ENCODE measurements at regions not wholly inside any gene's neighbourhood (a gene's known extent, or its start where the extent isn't known, plus 50 kb on each side); places are given as distances from the start of the nearest gene placed in this dataset.

DNA sequence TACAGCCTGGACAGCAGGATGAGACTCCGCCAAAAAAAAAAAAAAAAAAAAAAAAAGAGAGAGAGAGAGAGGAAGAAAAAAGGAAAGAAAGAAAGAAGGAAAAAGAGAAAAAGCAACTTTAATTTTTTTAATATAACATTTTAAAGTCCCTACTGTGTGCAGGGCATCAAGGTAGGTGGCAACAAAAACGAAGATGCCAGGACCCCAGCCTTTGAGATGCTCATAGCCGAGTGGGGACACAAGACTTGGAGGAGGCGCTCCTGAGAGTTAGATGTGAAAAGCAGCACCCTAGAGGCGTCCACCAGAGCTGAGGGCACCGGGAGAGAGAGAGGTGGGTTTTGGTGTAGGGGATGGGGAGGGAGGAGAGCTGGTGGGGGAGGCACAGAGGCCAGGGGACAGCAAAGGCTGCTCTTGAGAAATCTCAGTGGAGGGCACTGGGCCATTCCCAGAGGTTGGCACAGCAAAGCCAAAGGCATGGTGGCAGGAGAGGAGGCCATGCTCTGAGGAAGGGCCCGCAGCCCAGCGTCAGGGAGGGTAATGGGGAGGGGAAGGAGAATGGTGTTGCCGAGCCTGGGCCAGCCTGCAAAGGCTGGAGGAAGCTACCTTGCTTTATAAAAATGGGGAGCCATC lies 135.6 kb downstream of the C9orf50 start:
- Histone ChIP-seq H3K4me1 (peaks cover 82% of the 10 kb centered on the region), H3K9me3 (no peaks in the 10 kb centered on the region), H3K36me3 (replicated peaks in 1 of 2; ENCODE audit: insufficient read depth in 1 of 2, low read depth in 2 of 2) (no peaks in the 10 kb centered on the region), H3K27me3 (no peaks in the 10 kb centered on the region), H3K4me3 (no peak overlapping the region), H3K27ac (peak overlapping the region in 3 of 4 donors; percentile 98 to 100 (median 99))
- TF ChIP-seq POLR2A (IDR thresholded peaks at IDR 0.05): no peak
- TF ChIP-seq, protein P1, sequence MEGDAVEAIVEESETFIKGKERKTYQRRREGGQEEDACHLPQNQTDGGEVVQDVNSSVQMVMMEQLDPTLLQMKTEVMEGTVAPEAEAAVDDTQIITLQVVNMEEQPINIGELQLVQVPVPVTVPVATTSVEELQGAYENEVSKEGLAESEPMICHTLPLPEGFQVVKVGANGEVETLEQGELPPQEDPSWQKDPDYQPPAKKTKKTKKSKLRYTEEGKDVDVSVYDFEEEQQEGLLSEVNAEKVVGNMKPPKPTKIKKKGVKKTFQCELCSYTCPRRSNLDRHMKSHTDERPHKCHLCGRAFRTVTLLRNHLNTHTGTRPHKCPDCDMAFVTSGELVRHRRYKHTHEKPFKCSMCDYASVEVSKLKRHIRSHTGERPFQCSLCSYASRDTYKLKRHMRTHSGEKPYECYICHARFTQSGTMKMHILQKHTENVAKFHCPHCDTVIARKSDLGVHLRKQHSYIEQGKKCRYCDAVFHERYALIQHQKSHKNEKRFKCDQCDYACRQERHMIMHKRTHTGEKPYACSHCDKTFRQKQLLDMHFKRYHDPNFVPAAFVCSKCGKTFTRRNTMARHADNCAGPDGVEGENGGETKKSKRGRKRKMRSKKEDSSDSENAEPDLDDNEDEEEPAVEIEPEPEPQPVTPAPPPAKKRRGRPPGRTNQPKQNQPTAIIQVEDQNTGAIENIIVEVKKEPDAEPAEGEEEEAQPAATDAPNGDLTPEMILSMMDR (IDR thresholded peaks at IDR 0.05): no peak
- no peak for ATAC-seq
- 87 to 89% methylated on average over 8 to 9 of the region's 9 CpGs for WGBS, 2 donors
- no peak for DNase-seq
- intact Hi-C loops (cut with DNase I): no loop called here

DNA sequence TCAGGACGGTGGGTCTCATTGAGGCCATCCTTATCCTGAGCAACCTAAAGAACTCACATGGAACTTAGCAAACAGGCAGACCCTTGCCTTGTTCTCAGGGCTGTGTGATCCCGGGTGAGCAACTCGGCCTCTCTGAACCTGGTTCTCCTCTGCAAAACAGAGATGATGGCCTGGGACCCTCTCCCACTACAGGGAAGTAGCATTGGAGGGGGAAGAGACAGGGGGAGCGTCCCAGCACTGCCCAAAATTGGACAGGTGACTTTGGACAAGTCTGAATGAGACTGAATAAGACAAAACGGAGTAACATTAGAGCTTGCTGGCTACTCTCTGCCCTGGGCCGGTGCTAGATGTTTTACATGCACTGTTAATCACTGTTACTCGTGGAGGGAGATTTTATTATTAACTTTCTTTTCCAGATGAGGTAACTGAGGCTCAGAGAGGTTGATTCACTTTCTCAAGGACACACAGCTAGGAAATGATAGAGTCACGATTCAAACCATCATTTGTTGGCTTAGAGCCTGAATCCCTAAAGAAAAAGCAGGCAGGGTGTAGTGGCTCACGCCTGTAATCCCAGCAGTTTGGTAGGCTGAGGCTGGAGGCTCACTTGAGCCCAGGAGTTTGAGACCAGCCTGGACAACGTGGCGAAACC lies 136.4 kb downstream of the C9orf50 start:
- Histone ChIP-seq H3K9me3 (no peaks in the 10 kb centered on the region), H3K4me1 (peaks cover 82% of the 10 kb centered on the region), H3K4me3 (no peak overlapping the region), H3K27me3 (no peaks in the 10 kb centered on the region), H3K27ac (peak overlapping the region; percentile 100), H3K36me3 (replicated peaks in 1 of 2; ENCODE audit: insufficient read depth in 1 of 2, low read depth in 2 of 2) (no peaks in the 10 kb centered on the region)
- intact Hi-C loops (cut with DNase I): no loop called here
- 74 to 80% methylated on average over 10 to 11 of the region's 11 CpGs for WGBS, 2 donors
- no peak for DNase-seq
- TF ChIP-seq POLR2A (IDR thresholded peaks at IDR 0.05): no peak
- TF ChIP-seq, protein P1 (IDR thresholded peaks at IDR 0.05): no peak
- ATAC-seq: no peak

DNA sequence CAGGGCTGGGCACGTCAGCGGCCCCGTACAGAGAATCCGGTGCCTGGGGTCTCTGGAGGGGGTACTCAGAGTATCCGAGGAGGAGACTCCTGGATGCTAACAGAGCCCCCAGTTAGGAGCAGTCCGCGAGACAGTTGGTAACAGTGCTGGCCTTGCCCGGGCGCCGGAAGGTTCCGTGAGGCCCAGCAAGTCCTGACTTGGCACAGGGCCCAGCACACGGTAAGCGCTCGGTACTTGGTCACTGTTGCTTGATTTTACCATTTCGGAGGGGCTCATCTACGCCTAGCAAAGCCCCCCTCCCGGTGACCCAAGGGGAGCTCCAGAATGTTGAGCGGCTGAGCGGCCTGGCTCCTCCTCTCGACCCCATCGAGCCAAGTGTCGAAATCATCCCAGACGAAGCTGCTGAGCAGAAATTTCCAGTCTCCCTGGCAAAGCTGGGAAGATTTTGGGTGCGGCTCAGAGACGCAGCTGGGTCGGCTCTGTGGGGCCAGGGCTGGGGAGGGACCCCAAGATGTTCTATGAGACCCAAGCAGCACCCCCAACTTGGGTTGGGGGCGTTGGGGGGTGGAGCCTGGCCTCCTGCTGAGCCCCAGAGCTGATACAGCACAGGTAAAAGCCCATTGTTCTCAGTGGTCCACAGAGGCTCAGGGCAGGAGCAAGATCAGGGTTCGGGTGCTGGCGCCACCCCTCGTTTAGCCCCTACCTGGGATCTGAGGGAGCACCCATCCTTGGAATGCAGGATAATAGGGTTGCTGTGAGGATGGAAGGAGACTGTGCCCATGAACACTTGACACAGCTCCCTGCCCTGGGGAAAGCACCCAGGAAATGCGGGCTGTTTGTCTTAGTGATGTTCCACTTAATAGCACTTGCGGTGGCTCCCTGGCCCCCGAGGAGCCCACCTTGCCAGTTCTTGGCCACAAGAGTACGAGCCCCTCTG lies 137.2 kb downstream of the C9orf50 start:
- DNase-seq: peak; percentile 82 to 92 (median 89)
- Histone ChIP-seq H3K27ac (peak overlapping the region; percentile 100), H3K4me1 (peaks cover 81% of the 10 kb centered on the region), H3K4me3 (no peak overlapping the region), H3K36me3 (replicated peaks in 1 of 2; ENCODE audit: insufficient read depth in 1 of 2, low read depth in 2 of 2) (no peaks in the 10 kb centered on the region), H3K9me3 (no peaks in the 10 kb centered on the region), H3K27me3 (no peaks in the 10 kb centered on the region)
- peak; percentile 45 for ATAC-seq
- 0 to 14% methylated on average over 1 to 34 of the region's 34 CpGs for WGBS, 2 donors
- TF ChIP-seq, protein P1 (IDR thresholded peaks at IDR 0.05): peak in 1 of 7 experiments; percentile 6
- TF ChIP-seq POLR2A (IDR thresholded peaks at IDR 0.05): peak; percentile 52 to 75 (median 62)
- intact Hi-C loops (cut with DNase I): no loop called here

GRCh38 chr9:129482521-129483414 lies 138.1 kb downstream of the C9orf50 start:
- no peaks in the 10 kb centered on the region for H3K9me3 ChIP-seq
- peak; percentile 93 to 95 (median 94) for DNase-seq
- intact Hi-C loops (cut with DNase I): no loop called here
- no peaks in the 10 kb centered on the region for H3K36me3 ChIP-seq (replicated peaks in 1 of 2; ENCODE audit: insufficient read depth in 1 of 2, low read depth in 2 of 2)
- peak; percentile 81 for ATAC-seq
- H3K27ac ChIP-seq: peak overlapping the region; percentile 100
- no peaks in the 10 kb centered on the region for H3K27me3 ChIP-seq
- H3K4me1 ChIP-seq: peaks cover 75% of the 10 kb centered on the region
- TF ChIP-seq, protein P1 (IDR thresholded peaks at IDR 0.05): no peak
- peak; percentile 34 to 60 (median 48) for TF ChIP-seq POLR2A (IDR thresholded peaks at IDR 0.05)
- 2 to 4% methylated on average over 23 to 46 of the region's 93 CpGs for WGBS, 2 donors
- peak overlapping the region in 1 of 2 donors; percentile 25 for H3K4me3 ChIP-seq

All from body of pancreas (tissue), 4 donors.